8988T (cell line): ENCODE measurements at regions not wholly inside any gene's neighbourhood (a gene's known extent, or its start where the extent isn't known, plus 50 kb on each side); places are given as distances from the start of the nearest gene placed in this dataset.
"Not testable (repeated sequence)": the region's sequence is repeated elsewhere in the genome, so short reads cannot be mapped to it uniquely, and the experiment has no call there.

ENCODE experiments used
- DNase-seq: peaks from one replicate; pipeline ENCODE4 v3.0.0; 2011

GRCh38 chr6:22129751-22130150 lies 167.1 kb downstream of the PRL start:
- DNase-seq = no peak

DNA sequence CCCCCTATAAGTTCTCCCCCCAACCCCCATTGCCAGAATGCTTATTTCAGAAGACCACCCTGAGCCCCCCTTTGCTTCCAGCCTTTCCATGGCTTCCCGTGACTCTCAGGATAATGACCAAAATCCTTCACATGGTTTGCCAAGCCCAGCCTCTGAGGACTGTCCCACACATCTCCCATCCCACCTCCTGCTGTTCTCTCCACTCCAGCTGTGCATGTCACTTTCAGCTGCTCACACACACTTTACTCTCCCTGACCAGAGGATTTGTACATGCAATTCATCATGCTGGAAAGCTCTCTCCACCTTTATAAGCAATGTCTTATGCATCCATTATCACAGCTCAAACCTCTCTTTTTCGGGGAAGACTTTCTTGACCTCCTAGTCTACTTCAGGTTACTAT lies 164.2 kb downstream of the PRL start:
- no peak for DNase-seq

- DNase-seq = no peak
Observed at GRCh38 chr6:22133357-22133756, 163.5 kb downstream of the PRL start.

DNA sequence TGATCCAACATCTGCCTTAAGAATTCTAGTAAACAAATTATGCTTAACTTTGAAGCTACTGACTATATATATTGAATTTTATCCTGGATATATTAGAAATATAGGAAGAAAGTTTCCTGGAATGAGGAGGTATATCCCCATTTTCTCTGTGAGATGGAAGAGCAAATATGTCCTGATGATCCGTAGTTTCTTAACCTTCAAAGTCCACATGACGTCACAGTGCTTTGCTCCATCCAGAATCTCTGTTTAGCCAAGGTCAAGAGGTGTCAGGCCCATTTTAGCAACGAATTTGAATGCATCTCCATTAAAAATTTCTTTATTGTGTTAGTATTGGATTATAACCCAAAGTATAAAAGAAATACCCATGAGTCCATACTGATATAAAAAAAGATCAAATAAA lies 162.5 kb downstream of the PRL start:
- no peak for DNase-seq

DNA sequence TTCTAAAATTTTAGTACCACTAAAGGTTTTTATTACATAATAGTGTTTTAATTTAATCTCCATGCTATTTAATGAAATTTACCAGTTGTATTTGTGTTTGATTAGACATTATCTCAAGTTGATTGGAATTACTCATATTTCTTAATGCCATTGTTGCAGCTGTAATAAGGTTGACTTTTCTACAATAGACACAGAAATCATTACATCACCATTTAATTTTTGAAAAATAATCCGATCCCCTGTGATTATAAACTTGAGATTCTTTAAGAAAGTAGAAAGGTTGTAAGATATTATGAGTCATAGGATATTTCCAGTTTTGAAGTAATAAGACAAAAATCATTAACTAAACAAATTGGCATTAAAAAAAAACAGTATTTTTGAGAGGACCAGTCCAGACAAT lies 161.4 kb downstream of the PRL start:
- no peak for DNase-seq

GRCh38 chr6:22140736-22141135 lies 156.1 kb downstream of the PRL start:
- DNase-seq = not testable (repeated sequence)

DNA sequence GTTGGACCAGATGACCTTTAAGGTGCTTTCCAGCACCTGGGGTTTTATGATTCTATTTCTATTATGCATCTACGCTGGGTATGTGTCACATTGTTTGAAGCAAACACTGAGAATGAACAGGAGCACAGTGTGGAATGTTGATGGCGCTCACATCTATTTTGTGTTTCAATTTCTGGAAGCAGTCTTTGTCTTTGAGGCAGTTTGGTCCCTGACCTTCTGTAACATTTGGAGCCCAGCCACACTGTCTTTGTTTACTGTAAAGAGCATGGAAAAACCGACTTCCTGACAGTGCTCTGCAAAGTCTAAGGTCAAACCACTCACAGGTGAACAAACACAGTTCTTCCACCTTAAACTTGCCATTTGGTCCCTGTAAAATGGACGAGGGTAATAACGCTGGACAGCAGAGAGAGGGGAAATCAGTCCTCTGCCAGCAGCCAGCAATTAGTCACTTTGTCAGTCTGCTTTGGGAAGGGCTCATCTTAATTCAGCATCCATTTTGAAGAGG lies 155.5 kb downstream of the PRL start:
- DNase-seq = no peak

- no peak for DNase-seq
Observed at GRCh38 chr6:22142856-22143255, 154.0 kb downstream of the PRL start.

- no peak for DNase-seq
Observed at GRCh38 chr6:22145376-22145775, 151.5 kb downstream of the PRL start.

- DNase-seq = no peak
Observed at GRCh38 chr6:22145823-22146677, 150.8 kb downstream of the PRL start.

DNA sequence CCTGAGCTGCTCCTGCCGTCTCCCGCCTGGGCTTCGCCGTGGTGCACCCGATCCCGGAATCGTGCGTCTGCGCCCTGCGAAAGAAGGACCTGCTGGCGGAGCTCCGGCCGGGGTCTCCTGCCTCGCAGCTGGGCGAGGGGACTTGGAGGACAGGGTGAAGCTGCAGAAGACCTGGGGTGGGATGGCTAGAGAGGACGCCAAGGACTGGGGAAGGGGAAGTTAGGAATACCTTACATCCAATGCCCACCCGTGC lies 150.2 kb downstream of the PRL start:
- no peak for DNase-seq

DNA sequence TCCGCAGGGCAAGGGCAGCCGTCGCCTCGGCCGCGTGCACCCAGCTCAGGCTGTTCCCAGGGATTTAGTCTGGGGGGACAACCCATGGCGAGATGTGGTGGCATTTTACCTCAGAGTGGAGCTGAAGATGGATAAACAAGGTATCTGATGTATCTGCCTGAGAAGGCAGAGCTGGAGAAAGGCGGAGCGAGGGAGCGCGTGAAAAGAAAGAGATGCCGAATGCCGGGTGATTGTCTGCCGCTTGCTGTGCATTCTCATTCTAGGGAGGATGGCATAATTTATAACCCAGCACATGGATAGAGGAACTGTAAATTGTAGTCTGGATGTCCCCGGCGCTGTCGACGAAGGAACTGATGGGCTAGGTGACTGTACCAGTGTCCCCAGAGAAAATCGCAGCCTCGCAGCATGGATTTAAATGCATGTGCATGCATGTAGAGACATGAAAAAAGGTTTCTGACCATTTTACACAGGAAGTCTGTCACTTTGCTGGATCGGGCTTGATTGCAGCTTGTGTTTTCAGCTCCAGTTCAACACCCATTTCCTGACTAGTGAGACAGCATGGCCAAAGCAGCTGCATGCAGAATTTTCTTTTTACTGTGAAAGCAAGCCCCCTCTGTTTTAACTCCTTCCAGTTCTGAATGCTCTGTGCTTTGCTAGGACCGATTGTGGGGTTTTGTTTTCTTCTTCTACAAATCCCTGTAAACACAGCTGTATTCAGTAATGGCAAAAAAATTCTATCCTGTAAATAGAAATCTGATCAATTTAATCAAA lies 149.7 kb downstream of the PRL start:
- no peak for DNase-seq

- DNase-seq = no peak
Observed at GRCh38 chr6:22147921-22148776, 148.7 kb downstream of the PRL start.

- DNase-seq = no peak
Observed at GRCh38 chr6:22149096-22149495, 147.7 kb downstream of the PRL start.

DNA sequence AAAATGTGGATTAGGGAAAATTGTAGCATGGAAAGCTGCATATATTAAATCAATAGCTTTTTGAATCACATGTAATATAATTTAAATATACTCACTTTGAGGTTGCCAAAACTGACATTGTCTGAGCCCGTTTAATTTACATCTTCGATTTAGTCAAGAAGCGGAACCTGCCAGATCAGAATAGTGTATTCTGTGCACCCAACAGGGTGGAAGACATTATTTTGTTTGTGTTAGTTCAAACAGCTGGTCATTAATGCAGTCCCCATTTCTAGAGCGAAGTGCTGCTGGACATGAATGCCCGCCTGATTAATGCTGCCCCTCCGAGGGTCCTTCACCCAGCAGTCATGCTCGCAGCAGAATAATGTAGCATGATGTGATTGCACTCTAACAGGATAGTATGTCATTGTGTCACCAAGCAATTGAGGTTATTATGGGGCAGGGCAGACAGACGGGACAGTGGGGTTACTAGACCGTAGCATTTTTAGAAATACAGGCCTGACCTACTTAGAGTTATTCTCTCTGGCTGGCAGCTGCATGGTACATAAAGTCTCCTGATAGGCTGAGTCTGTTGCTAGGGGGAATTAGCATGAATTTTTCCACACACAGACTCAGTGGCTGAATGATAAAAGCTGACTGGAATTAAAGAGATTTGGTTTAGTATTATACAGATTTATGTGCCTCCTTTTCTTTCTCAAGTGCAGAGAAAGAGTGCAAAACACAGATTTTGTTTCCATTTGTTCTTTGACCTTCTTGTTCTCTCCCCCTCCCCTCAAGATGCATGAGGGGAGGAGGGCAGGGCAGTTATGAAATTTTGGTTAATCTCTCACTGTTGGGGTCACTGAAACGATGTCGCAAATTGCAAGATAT lies 147.1 kb downstream of the PRL start:
- no peak for DNase-seq

DNA sequence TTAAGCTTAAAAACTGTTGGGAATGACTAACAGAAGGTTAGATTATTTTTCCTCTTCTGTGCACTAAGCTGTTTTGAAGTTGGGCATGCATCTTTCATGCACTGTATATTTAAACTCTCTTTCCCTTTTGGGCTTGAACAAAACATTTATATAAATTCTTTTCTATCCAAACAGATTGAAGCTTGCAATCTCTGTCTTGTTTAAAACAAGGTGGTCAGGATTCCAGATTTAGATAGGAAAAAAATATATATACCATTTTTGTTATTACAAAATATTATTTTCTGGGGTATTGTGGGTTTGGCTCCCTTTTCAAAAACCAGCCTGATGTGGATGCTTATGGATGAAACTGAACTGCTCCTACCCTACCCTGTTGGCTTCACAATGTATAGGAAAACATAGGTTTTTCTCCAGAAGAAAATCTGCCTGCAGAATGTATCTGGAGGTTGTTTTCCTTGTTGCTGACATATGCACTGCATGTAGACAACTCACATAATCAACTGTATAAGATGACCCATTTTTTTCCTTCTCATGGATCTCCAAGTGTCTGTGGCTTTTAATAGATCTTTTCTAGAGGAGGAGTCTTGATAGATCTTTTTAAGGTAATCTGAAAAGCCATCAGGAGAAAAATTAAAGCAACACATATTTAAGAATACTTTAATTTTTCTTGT lies 146.3 kb downstream of the PRL start:
- no peak for DNase-seq

DNA sequence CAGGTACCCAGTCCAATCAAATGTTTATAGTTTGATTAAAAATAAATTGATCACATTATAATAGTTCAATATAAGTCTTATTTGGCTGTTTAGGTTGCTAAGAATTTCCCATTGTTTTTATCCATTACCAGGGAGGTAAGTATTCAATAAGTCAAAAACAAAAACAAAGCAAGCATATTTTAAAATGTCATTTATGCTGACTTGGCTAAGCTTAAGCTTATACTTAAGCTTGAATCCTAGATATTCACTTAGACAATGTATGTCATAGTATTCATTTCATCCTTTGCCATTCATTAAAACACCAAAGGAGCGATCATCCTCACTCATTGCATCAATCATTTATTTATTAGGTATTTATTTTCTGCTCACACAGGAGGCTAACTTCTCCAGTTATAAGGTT lies 144.9 kb downstream of the PRL start:
- no peak for DNase-seq

DNA sequence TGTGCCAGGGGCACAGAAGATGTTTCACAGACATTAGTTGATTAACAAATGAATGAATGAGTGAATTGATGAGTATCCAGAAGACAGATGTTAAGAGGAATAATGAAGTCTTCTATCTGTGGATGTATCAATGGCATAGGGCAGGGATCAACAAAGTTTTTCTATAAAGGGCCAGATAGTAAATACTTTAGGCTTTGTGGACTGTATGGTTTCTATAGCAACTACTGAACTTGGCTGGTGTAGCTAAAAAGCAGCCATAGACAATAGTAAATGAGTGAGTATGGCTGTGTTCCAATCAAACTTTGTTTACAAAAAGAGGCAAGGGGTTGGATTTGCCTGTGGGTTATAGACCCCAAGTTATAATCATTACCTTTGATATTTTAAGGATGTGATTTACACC lies 144.0 kb downstream of the PRL start:
- DNase-seq = no peak

- DNase-seq = no peak
Observed at GRCh38 chr6:22153384-22154158, 143.3 kb downstream of the PRL start.

DNA sequence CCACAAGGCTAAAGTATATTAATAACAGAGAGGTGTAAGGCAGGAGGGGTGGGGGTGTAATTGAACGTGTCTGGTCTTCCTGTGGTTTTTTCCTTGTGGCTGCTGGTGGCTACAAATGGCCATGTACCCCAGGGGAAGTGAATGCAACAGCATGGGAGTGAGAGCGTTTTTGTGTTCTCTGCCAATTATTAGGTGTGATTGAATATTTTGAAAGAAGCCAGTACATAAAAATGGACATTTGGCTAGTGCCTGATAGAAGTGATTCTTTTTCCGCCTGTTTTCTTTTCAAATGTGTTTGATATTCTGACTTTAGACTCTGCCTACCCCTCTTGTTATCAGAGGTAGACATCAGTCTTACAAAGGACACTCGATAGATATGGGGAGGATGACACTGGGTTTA lies 141.3 kb downstream of the PRL start:
- no peak for DNase-seq

GRCh38 chr6:22157233-22157632 lies 139.6 kb downstream of the PRL start:
- DNase-seq = no peak
